GM18507 (cell line): ENCODE measurements at regions not wholly inside any gene's neighbourhood (a gene's known extent, or its start where the extent isn't known, plus 50 kb on each side); places are given as distances from the start of the nearest gene placed in this dataset.

Experiments
- DNase-seq: peaks from one replicate; pipeline ENCODE4 v3.0.0; 2011; ENCODE audit warnings: low read depth; ENCODE audit not compliant: insufficient read length; ENCODE audit errors: extremely low spot score
- FAIRE-seq: peaks from 2 replicates; lab custom pipeline; 2011; peaks lifted over from hg19 to GRCh38; lab: Jason Lieb, UNC

DNA sequence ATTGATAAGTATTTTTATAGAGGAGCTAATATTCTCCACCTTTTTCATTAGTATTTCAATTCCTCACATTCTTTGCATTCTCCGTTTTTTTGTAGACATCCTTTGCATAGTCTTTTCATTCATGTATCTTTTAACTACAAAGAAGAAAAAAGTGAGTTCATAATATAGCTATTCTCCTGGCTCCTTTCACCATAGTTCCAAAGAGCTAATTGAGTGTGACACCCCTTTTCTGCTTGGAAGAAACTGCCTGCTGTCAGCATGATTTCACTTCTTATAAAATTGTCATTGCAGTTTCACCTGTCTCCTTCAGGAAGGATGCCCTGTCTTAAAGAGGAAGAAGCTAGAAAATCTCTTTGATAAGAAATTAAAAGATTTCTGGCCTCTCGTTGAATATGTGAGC lies 991.1 kb downstream of the KCNT2 start:
- no peak for FAIRE-seq

GRCh38 chr1:195608883-195609282 lies 999.4 kb downstream of the KCNT2 start:
- no peak for FAIRE-seq

More for the DNA sequence above, 991.1 kb downstream of the KCNT2 start:
- DNase-seq: no peak

DNA sequence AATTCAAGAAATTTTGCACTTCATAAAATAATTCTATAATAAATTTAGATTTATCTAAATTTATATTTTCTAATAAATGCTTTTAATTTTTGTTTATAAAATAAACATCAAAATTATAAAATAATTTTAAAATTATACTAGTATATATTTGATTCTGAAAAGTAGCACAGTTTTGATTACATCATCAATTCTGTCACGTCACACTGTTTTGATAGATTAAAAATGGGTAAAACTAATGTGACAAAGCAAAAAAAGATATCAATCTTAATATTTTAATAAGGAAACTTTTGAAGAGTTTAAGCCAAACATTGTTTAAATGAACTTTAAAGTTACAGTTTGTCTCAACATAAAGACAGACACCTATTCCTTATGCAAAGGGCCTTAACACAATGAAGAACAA lies 1001.8 kb downstream of the KCNT2 start:
- DNase-seq (no peak), FAIRE-seq (no peak)

More at GRCh38 chr1:195608883-195609282, 999.4 kb downstream of the KCNT2 start:
- DNase-seq: no peak

GRCh38 chr1:195604287-195604686 lies 1004.0 kb downstream of the KCNT2 start:
- DNase-seq (no peak), FAIRE-seq (no peak)

DNA sequence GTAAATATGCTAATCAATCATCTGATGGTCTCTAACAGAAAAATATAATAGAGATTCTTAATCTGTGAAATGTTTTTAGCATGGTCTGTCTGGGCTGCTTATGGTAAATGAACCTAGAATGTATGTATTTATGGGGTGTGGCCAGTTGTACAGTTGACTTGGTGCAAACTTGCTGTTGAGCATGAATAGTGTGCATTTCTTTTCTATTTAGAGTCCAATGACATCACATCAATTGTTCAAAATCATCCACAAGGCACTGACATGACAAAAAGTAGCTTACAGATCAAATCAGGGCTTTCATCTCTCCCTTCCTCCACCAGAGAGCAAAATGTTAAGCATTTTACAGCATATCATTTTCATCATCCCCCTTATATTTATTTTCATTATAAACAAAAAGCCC lies 1010.3 kb downstream of the KCNT2 start:
- DNase-seq (no peak), FAIRE-seq (no peak)

DNA sequence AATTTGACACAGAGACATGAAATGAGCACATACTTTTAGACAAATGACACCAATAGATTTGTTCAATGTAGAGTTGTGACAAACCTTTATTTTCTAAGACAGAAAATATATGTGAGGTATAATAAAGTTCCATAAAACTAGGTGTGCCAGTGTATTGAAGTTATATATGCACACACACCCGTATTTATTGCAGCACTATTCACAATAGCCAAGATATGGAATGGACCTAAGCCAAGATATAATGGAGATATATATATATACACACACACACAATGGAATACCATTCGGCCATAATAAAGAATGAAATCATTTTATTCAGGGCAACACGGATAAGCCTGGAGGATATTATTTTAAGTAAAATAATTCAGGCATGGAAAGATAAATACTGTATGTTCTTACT lies 1013.5 kb downstream of the KCNT2 start:
- no peak for FAIRE-seq

GRCh38 chr1:195594322-195594721 lies 1013.9 kb downstream of the KCNT2 start:
- DNase-seq: no peak

More for the DNA sequence above, 1013.5 kb downstream of the KCNT2 start:
- DNase-seq: no peak

GRCh38 chr1:195591917-195592672 lies 1016.1 kb downstream of the KCNT2 start:
- FAIRE-seq (no peak), DNase-seq (no peak)

More at GRCh38 chr1:195594322-195594721, 1013.9 kb downstream of the KCNT2 start:
- FAIRE-seq: no peak

GRCh38 chr1:195590649-195591048 lies 1017.6 kb downstream of the KCNT2 start:
- DNase-seq (no peak), FAIRE-seq (no peak)

DNA sequence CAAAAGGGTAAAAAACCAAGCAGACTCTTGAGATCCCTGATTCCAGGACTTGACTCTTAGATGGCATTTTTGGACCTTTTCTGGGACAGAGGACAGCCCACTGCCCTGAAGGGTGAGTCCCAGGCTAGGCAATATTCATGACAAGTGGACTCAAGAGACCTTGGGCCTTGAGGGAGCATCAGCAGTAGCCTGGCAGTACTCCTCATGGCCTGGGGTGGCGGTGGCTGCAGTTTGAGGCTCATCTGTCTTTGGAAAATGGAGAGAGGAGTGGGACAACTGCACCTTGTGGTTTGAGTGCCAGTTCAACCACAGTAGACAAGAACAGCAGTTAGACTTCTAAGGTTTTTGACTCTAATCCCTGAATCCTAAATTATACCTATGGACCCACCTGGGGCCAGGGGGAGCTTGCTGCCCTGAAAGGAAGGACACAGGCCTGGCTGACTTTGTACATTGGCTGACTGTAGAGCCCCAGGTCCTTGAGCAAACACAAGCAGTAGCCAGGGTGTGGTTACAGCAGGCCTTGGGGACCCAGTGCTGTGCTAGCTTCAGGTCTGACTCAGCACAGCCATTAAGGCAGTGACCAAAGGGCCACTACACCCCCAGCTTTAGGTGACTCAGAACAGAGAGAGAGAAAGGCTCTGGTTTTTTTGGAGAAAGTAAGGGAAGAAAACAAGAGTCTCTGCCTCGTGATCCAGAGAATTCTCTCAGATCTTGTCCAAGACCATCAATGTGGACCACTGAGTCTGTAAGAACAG lies 1023.2 kb downstream of the KCNT2 start:
- DNase-seq: no peak
- FAIRE-seq: no peak

GRCh38 chr1:195580988-195581387 lies 1027.3 kb downstream of the KCNT2 start:
- FAIRE-seq (no peak), DNase-seq (no peak)

DNA sequence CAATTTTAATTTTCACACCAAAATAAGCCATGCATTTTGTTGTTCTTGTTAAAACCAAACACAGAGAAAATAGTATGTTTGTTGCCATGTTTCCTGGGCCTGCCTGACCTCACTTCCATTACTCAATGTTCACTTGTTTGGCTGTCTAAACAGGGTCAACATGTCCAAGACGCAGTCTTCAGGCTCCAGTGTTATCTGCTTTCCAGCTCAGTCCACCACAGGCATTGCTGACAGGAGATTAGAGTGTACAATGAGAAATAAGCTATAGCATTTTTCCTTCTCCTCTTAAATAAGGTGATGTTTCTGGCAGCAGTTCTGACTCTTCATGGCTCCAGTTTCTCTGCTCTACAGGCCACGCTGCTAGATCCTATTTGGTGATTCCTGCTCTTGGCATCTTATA lies 1030.5 kb downstream of the KCNT2 start:
- FAIRE-seq (no peak), DNase-seq (no peak)

GRCh38 chr1:195576641-195577040 lies 1031.6 kb downstream of the KCNT2 start:
- DNase-seq: no peak
- FAIRE-seq: no peak

DNA sequence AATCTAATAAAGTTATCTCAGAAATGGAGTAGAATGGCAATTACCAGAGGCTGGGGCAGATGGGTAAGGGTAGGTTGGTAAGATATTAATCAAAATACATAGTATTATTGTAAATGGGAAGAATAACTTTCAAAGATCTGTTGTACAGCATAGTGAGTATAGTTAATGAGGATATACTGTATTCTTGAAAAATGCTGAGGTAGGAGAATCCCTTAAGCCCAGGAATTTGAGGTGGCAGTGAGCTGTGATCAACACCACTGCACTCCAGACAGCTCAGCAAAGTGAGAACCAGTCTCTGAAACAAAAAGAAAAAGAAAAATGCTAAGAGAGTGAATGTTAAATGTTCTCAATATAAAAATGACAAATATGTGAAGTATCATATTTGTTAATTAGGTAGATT lies 1033.7 kb downstream of the KCNT2 start:
- FAIRE-seq: no peak

GRCh38 chr1:195569934-195570333 lies 1038.3 kb downstream of the KCNT2 start:
- DNase-seq (no peak), FAIRE-seq (no peak)

More for the DNA sequence above, 1033.7 kb downstream of the KCNT2 start:
- no peak for DNase-seq

- FAIRE-seq (no peak), DNase-seq (no peak)
These were observed 1039.9 kb downstream of the KCNT2 start for GRCh38 chr1:195568389-195568788.

DNA sequence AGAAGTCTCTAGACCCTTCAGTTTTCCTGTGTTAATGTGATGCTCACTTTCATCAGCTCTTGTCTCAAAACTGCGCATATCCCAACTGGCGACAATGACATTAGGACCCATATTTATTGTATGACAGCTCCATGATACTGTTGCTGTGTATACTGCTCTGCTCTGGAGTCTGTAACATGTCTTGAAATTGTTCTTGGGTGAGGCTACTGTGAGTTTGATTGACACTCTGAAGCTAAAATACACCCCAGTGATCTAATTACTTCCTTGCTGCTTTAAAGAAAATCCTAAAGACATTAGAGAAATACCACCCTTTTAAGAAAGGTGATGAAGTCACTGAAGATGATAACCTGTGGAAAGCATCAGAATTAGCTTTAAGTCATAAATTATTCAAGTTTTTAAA lies 1046.2 kb downstream of the KCNT2 start:
- no peak for DNase-seq
- FAIRE-seq: no peak

GRCh38 chr1:195550071-195550862 lies 1058.0 kb downstream of the KCNT2 start:
- FAIRE-seq (no peak), DNase-seq (no peak)

GRCh38 chr1:195530961-195531360 lies 1077.3 kb downstream of the KCNT2 start:
- DNase-seq (no peak), FAIRE-seq (no peak)

GRCh38 chr1:195529881-195530280 lies 1078.4 kb downstream of the KCNT2 start:
- DNase-seq (no peak), FAIRE-seq (no peak)
